ENCODE measurements at regions not wholly inside any gene's neighbourhood (a gene's known extent, or its start where the extent isn't known, plus 50 kb on each side); places are given as distances from the start of the nearest gene placed in this dataset.

- no peak for DNase-seq (ENCODE audit: low read depth)
These were observed 181.2 kb upstream of the SNX7 start for GRCh38 chr1:98480271-98480670.

- no peak for DNase-seq (ENCODE audit: low read depth)
These were observed 183.4 kb upstream of the SNX7 start for GRCh38 chr1:98478121-98478520.

DNA sequence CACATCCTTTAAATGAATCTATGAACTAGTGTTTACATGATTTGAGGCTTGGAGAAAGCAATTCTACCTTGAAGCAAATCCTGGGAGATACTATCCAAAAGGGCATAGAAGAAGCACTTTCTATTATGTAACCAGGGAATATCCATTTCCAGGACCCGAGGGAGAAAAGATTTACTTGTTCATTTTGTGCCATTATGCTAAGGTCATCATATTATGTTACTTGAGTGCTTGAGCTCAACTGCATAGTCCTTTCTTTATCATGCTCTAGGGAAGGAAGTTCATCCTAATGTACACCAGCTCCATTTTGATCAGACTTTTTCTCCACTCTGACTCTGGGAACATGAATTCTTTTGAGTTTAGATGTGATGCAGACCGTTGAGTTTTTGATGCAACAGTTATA is 188.6 kb upstream of the SNX7 start:
- no peak for DNase-seq (ENCODE audit: low read depth)

- DNase-seq (ENCODE audit: low read depth) = no peak
These were observed 189.9 kb upstream of the SNX7 start for GRCh38 chr1:98471633-98472032.

DNA sequence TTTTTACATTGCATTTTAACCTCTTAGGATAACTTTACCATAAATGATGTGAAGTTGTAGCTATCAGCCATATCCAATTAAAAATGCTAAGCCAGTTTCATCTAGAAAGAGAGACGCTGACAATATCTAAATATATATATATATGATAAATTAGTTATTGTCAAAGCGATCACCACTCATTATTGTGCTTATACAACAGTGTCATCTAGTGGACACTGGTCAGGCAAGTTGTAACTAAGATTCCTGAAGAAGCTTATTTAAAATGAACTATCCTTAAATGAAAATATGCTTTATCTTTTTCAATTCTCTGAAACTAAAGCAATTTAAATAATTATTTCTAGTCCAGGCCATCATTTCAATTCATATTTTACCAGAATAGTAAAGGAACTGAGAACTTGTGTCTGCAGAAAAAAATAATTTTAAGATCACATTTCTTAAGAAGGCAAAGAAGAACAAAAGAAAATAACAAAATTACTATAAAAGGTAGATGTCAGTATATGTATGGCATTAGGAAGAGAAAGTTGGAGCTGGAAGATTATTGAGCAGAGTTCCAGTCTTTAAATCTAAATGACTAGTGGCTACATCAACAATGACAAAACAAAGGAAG is 193.3 kb upstream of the SNX7 start:
- DNase-seq (ENCODE audit: low read depth) = no peak

GRCh38 chr1:98467586-98467985 is 193.9 kb upstream of the SNX7 start:
- no peak for DNase-seq (ENCODE audit: low read depth)

- no peak for DNase-seq (ENCODE audit: low read depth)
These were observed 194.4 kb upstream of the SNX7 start for GRCh38 chr1:98467122-98467521.

- no peak for DNase-seq (ENCODE audit: low read depth)
These were observed 199.6 kb upstream of the SNX7 start for GRCh38 chr1:98461873-98462385.

GRCh38 chr1:98460136-98460535 is 201.4 kb upstream of the SNX7 start:
- no peak for DNase-seq (ENCODE audit: low read depth)

GRCh38 chr1:98459486-98459870 is 202.0 kb upstream of the SNX7 start:
- no peak for DNase-seq (ENCODE audit: low read depth)

- no peak for DNase-seq (ENCODE audit: low read depth)
These were observed 202.7 kb upstream of the SNX7 start for GRCh38 chr1:98458511-98459485.

DNA sequence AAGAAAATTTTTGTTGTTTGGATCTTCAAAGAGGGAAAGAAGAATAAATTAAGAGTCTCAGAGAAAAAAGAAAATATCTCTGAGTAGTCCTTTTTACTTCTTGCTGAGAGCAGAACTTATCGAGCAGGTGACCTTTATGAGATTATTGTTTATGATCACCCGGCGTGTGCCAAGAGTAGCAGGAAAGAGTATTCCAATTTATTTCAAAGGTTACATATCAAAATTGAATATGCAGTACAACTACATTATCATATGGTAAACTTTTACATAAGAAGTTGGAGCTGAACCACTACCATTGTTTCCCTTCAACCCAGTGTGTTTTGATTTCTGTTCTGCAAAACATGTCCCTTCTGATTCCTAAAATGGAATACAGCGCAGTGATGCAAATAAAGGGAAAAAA is 204.3 kb upstream of the SNX7 start:
- no peak for DNase-seq (ENCODE audit: low read depth)

GRCh38 chr1:98454666-98455065 is 206.9 kb upstream of the SNX7 start:
- no peak for DNase-seq (ENCODE audit: low read depth)

DNA sequence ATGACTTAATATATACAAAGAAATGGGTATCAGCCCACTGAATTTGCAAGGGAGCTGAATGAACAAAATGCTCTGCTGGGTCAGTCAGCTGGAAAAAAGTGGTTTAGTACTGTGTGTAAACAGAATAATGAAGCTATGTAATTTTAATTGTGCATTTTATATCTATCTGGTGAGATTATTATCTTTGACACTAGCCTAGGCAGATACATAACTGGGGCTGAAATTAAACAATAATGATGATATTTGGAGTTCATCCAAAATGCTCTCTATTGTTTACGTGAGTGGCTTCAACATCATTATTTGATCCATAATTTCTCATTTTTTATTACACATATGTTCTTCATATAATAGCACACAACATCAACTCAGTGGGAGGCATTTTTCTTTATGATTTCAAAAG is 208.5 kb upstream of the SNX7 start:
- no peak for DNase-seq (ENCODE audit: low read depth)

GRCh38 chr1:98452162-98452561 is 209.4 kb upstream of the SNX7 start:
- DNase-seq (ENCODE audit: low read depth) = no peak

DNA sequence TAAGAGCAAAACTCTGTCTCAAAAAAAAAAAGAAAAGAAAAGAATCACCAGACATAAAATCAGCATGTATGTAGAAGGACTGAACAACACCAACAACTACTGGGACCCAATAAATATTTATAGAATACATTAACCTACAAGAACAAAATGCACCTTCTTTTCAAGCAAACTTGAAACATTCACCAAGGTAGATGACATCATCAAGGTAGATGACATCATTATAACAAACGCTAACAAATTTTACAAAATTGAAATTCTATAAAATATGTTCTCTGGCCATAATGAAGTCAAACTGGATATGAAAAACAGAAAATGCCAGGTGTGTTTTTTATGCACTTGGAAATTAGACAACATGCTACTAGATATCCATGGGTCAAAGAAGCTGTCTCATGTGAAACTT is 220.2 kb upstream of the SNX7 start:
- DNase-seq (ENCODE audit: low read depth) = no peak

- DNase-seq (ENCODE audit: low read depth) = no peak
These were observed 222.1 kb upstream of the SNX7 start for GRCh38 chr1:98439471-98439870.

DNA sequence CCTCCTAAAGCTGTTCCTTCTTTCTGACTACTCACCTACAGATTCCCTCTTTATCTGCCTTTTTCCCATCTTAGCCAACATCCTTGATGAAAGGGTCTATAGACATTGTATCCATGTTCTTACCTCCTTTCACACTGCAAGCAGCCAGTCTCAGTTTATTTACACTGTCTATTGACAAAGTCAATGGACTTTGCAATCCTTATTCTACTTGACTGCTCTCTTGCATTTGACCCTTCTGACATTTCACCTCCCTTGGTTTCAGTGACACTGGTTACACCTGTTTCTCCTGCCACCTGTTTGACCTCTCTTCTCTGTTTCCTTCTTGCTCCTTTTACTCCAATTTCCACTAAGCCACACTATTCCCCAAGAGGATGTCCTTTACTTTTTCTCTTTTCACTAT is 224.0 kb upstream of the SNX7 start:
- no peak for DNase-seq (ENCODE audit: low read depth)

GRCh38 chr1:98437011-98437410 is 224.5 kb upstream of the SNX7 start:
- DNase-seq (ENCODE audit: low read depth) = no peak

DNA sequence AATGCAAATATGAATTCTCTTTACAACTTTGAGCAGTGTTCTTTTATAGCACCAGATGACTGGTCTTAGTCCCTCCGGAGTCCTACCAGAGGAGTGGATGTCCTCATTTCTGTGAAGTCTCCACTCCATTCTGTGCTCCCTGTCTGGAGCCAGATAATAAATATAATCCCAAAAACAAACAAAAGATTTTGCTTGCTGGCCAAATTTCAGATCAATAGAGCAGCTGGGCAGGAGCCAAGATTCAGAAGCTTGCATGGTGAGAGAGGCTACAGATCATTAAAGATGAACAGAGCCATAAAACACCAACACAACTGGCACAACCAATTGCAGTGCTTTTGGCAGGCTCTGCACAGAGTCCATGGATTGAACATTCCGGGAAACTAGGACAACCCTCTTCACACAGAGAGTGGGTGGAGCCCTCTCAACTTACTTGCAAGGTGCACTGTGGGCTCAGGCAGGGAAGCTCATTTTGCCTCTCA is 231.5 kb upstream of the SNX7 start:
- no peak for DNase-seq (ENCODE audit: low read depth)

GRCh38 chr1:98428864-98429263 is 232.7 kb upstream of the SNX7 start:
- DNase-seq (ENCODE audit: low read depth) = no peak

- DNase-seq (ENCODE audit: low read depth) = no peak
These were observed 233.9 kb upstream of the SNX7 start for GRCh38 chr1:98427664-98428063.

GRCh38 chr1:98426092-98426491 is 235.4 kb upstream of the SNX7 start:
- DNase-seq (ENCODE audit: low read depth) = no peak
